Karpas-422 (cell line): ENCODE measurements at regions not wholly inside any gene's neighbourhood (a gene's known extent, or its start where the extent isn't known, plus 50 kb on each side); places are given as distances from the start of the nearest gene placed in this dataset.
"Not testable (repeated sequence)": the region's sequence is repeated elsewhere in the genome, so short reads cannot be mapped to it uniquely, and the experiment has no call there.

Experiments
- DNase-seq: peaks from one replicate; pipeline ENCODE4 v3.0.0-alpha.2; 2015
- H2AFZ ChIP-seq: fragments of 200-600 bp; sonication (generic); 2 replicates; pipeline ENCODE4 v1.6.1; 2014; ENCODE audit warnings: antibody characterized with exemption, low read length, mixed read lengths
- H3K27ac ChIP-seq: fragments of 200-600 bp; sonication (generic); 2 replicates; pipeline ENCODE4 v1.5.1; 2014; ENCODE audit warnings: mild to moderate bottlenecking, low read length, moderate library complexity
- H3K27me3 ChIP-seq: fragments of 200-600 bp; sonication (generic); 2 replicates; pipeline ENCODE4 v1.6.1; 2014; ENCODE audit warnings: low read length, mixed read lengths
- H3K36me3 ChIP-seq: fragments of 200-600 bp; sonication (generic); 2 replicates; pipeline ENCODE4 v1.6.1; 2014; ENCODE audit warnings: low read length, mixed read lengths; ENCODE audit not compliant: insufficient read depth
- H3K4me1 ChIP-seq: fragments of 200-600 bp; sonication (generic); 2 replicates; pipeline ENCODE4 v1.6.1; 2014; ENCODE audit warnings: mild to moderate bottlenecking, low read length, mixed read lengths
- H3K4me2 ChIP-seq: fragments of 200-600 bp; sonication (generic); 2 replicates; pipeline ENCODE4 v1.6.1; 2014; ENCODE audit warnings: low read length, low read depth, mild to moderate bottlenecking; ENCODE audit not compliant: poor library complexity, severe bottlenecking
- H3K4me3 ChIP-seq: fragments of 200-600 bp; sonication (generic); 2 replicates; pipeline ENCODE4 v1.5.1; 2014; ENCODE audit warnings: mild to moderate bottlenecking, antibody characterized with exemption, low read length, mixed read lengths
- H3K79me2 ChIP-seq: fragments of 200-600 bp; sonication (generic); 2 replicates; pipeline ENCODE4 v1.6.1; 2014; ENCODE audit warnings: mild to moderate bottlenecking, low read length, mixed read lengths
- H3K9ac ChIP-seq: fragments of 200-600 bp; sonication (generic); 2 replicates; pipeline ENCODE4 v1.6.0; 2014; ENCODE audit warnings: low read length
- H3K9me2 ChIP-seq: fragments of 200-600 bp; sonication (generic), shearing (Covaris generic); replicated peaks from 2 replicates; pipeline ENCODE4 v1.6.0; 2014; ENCODE audit warnings: mild to moderate bottlenecking, low read length, moderate library complexity; ENCODE audit not compliant: insufficient read depth
- H3K9me3 ChIP-seq: fragments of 300-700, 200-600 bp; sonication (generic); 2 replicates; pipeline ENCODE4 v1.6.1; 2014; ENCODE audit warnings: low read length, mixed read lengths
- H4K20me1 ChIP-seq: fragments of 200-600 bp; sonication (generic); 2 replicates; pipeline ENCODE4 v1.6.1; 2014; ENCODE audit warnings: mild to moderate bottlenecking, antibody characterized with exemption, low read length, low read depth; ENCODE audit not compliant: insufficient read depth

DNA sequence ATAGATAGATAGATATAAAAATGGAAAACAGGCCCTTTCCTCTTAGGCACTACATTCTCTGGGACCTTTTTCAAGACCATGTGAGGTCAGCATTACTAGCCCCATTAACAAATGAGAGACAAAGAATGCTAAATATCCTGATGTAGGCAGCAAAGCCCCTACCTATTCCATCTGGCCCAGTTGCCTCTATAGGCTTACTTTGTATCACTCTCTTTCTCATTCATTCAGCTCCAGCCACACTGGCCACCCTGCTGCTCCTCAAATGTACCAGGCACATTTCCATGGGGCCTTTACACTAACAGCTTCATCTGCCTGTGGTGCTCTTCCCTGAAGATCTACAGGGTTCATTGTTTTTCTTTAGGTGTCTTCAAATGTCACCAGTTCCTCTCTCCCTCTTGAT lies 156.4 kb downstream of the SPDYE17 start:
- not testable (repeated sequence) for DNase-seq, H3K9me2 ChIP-seq, H3K4me3 ChIP-seq, H2AFZ ChIP-seq, H3K79me2 ChIP-seq, H3K9me3 ChIP-seq, H3K27ac ChIP-seq, H3K27me3 ChIP-seq, H3K4me2 ChIP-seq, H3K4me1 ChIP-seq, H3K36me3 ChIP-seq, H4K20me1 ChIP-seq, H3K9ac ChIP-seq

DNA sequence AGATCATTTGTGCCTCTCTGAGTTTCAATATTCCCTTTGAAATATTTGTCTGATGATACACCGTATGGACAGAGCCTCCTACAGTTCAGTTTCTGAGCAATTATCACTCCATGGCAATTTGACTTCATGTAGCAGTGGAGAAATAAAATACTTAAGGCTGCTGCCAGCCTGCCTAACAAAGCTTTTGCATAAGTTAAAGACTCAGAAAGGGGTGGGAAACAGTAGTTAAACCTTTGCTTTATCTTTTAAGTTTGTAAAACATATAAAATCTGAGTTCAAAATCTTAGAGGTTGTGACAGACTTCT lies 161.7 kb downstream of the SPDYE17 start:
- H3K27ac ChIP-seq, H3K9ac ChIP-seq, H3K4me3 ChIP-seq, H3K4me2 ChIP-seq, H3K79me2 ChIP-seq, H3K27me3 ChIP-seq, DNase-seq, H3K36me3 ChIP-seq, H4K20me1 ChIP-seq, H3K9me2 ChIP-seq, H3K9me3 ChIP-seq, H3K4me1 ChIP-seq, H2AFZ ChIP-seq: not testable (repeated sequence)

DNA sequence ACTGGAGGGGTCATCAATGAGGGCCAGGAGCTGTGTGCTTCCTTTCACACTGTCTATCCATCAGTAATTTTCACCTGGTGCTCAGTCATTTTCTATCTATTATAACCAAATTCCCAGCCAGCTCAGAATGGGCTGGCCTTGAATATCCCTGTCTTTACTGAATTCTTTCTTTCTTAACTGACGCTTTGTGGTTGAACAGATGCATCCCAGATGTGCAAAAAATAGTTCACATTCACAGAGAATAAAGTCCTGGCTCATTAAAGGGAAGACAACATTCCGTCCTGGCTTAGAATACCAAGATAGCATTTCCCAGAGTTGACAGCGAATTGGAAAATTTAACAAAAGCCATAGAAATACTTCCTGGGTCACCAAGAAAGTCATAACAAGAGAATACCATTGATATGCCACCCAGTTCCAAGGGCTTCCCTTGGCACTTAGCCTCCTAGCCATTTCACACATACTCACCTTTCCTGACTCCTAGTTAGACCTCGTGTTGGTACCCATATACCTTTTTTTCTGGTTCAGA lies 164.7 kb downstream of the SPDYE17 start:
- not testable (repeated sequence) for H3K27ac ChIP-seq, H3K9me3 ChIP-seq, H3K4me3 ChIP-seq, H3K9me2 ChIP-seq, H3K79me2 ChIP-seq, H3K27me3 ChIP-seq, H3K9ac ChIP-seq, H3K4me2 ChIP-seq, DNase-seq, H3K4me1 ChIP-seq, H4K20me1 ChIP-seq, H3K36me3 ChIP-seq, H2AFZ ChIP-seq

DNA sequence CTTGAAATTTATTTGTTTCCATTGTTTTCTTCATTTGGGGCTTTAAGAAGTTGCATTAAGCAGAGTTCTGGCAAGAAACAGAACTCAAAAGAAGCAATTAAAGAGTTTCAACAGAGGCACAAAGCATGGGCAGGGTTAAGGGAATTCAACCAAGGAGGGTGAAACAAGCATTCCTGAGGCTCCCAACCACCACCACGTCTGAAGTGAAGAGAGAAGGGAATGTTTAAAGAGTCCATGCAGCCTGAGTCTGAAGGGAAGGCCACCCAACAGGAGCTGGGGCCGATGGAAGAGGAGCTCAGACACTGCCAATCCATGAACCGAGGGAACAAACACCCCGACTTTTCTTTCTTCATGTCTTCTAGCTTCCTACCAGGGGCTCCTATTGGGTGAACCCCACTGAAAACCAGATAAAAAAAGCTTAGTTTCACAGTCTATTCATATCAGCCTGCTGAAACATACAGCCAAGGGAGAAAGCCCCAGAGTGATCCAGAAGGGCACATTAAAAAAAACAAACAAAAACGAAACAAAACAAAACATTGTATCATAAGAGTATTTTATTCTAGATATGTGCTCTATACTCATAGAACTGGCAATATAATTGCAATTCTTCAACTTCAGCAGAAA lies 168.9 kb downstream of the SPDYE17 start:
- H3K9me2 ChIP-seq, H3K36me3 ChIP-seq, H3K4me1 ChIP-seq, H3K4me3 ChIP-seq, DNase-seq, H3K27ac ChIP-seq, H3K4me2 ChIP-seq, H3K9me3 ChIP-seq, H3K9ac ChIP-seq, H3K27me3 ChIP-seq, H4K20me1 ChIP-seq, H3K79me2 ChIP-seq, H2AFZ ChIP-seq: not testable (repeated sequence)

DNA sequence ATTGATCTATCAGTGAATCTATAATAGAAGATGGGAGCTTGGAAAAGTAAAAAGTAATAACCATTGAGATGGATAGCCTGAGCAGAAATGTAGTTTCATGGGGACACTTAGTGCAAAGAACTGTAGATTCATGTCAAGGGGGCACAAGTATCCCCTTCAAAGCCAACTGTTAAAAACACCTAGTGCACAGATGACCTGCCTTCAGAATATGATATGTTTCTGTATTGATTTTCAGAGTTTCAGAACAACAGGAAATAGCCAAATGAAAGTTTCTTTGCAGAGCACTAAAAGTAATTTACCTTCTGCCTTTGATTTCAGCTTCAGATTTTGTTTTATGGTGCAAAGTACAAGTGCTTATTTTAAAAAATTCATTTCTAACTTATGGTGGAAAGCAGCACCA lies 169.9 kb downstream of the SPDYE17 start:
- H3K4me2 ChIP-seq, H3K27ac ChIP-seq: not testable (repeated sequence)

DNA sequence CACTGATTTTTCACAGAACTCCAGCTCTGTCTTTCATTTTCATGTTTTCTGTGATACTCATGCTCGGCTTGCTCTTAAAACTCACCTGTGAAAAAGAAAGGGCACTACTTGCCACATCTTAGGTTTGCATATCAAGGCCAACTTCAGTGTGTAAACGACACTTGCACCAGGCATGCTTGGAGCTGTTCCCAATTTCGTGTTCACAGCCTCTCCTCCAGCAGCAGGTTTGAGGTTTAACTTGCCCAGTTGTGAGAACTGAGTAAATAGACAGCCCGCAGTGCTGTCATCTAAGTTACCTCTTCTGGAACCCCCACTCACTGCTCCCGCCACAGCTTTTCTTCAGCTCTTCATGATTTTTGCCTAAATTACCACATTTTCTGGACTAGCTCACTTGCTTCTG lies 172.2 kb downstream of the SPDYE17 start:
- H3K9me3 ChIP-seq, H3K79me2 ChIP-seq, H3K27me3 ChIP-seq, H3K4me3 ChIP-seq, H2AFZ ChIP-seq, H3K9ac ChIP-seq, H3K27ac ChIP-seq, DNase-seq, H3K4me2 ChIP-seq, H3K9me2 ChIP-seq, H4K20me1 ChIP-seq, H3K36me3 ChIP-seq, H3K4me1 ChIP-seq: not testable (repeated sequence)

More for the DNA sequence above, 169.9 kb downstream of the SPDYE17 start:
- H3K36me3 ChIP-seq, H3K9me2 ChIP-seq, H3K79me2 ChIP-seq, H3K4me1 ChIP-seq, H2AFZ ChIP-seq, H4K20me1 ChIP-seq, H3K4me3 ChIP-seq, DNase-seq, H3K9ac ChIP-seq, H3K9me3 ChIP-seq, H3K27me3 ChIP-seq: not testable (repeated sequence)

DNA sequence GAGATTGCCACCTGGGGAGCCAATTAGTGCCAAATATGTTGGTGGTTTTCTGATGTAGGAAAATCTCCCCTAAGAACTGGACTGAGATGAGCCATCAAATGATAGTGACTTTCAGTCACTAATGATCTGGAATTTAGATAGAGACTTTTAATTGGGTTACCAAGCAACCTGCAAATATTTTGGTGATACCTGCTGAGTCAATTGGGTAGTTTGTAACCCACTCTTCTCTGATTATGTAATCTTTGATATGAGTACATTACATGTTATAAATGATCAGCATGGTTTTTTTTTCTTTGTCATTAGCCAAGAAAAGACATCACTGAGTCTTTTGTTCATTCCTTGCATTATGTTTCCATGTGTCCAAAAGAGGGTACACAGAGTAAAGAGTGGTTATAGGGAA lies 177.5 kb downstream of the SPDYE17 start:
- H3K4me3 ChIP-seq, H3K9me2 ChIP-seq, H3K36me3 ChIP-seq, DNase-seq, H4K20me1 ChIP-seq, H3K27ac ChIP-seq, H3K4me2 ChIP-seq, H3K9ac ChIP-seq, H3K27me3 ChIP-seq, H3K79me2 ChIP-seq, H2AFZ ChIP-seq, H3K9me3 ChIP-seq, H3K4me1 ChIP-seq: not testable (repeated sequence)

DNA sequence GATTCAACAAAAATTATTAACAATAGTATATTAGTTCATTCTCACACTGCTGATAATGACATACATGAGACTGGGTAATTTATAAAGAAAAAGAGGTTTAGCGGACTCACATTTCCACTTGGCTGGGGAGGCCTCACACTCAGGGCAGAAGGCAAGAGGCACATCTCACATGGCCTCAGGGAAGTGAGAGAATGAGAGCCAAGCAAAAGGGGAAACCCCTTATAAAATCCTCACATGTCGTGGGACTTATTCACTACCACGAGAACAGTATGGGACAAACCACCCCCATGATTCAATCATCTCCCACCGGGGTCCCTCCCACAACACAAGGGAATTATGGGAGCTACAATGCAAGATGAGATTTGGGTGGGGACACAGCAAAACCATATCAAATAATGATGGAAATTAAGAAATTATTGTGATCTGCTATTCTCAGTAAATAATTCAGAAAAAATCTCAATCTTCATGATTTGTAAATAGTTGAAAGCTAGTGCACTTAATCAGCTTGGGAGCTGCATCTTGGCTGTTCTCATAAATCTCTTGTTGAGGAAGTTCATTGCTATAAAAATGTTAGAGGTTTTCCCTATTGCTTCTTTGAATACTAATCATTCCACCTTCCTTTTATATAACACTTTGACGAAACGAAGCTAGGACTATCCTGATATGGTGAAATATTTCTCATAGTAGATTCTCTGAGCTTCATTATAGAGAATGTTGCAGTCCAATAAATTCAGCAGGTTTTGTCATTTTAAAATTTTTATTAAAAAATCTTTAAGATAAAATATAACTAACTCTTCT lies 179.2 kb downstream of the SPDYE17 start:
- H3K4me3 ChIP-seq, H3K27me3 ChIP-seq, H3K79me2 ChIP-seq, H3K4me1 ChIP-seq, H3K9me2 ChIP-seq, H3K4me2 ChIP-seq, H4K20me1 ChIP-seq, H3K9ac ChIP-seq, H2AFZ ChIP-seq, DNase-seq, H3K36me3 ChIP-seq, H3K9me3 ChIP-seq, H3K27ac ChIP-seq: not testable (repeated sequence)
